H1 (cell line): ENCODE measurements at regions not wholly inside any gene's neighbourhood (a gene's known extent, or its start where the extent isn't known, plus 50 kb on each side); places are given as distances from the start of the nearest gene placed in this dataset.

Experiments used
- CTCF ChIA-PET: fragments of 300-600 bp; sonication (Branson Sonifier 250); formaldehyde crosslinking; loops from one replicate; lab custom pipeline; 2021; ENCODE audit not compliant: partially characterized antibody; lab: Charles Lee
- POLR2A ChIA-PET: fragments of 300-600 bp; sonication (Branson Sonifier 250); formaldehyde crosslinking; loops from one replicate; lab custom pipeline; 2021; ENCODE audit warnings: inconsistent platforms; ENCODE audit not compliant: partially characterized antibody; lab: Charles Lee
- DNase-seq, 2 experiments: peaks; one replicate each; pipeline versions ENCODE4 v3.0.0 to v3.0.0-alpha.2; 2010 to 2022; ENCODE audit warnings: low spot score in 2 of 2, low read depth in 1 of 2, mixed read lengths in 1 of 2
- FAIRE-seq: peaks from 2 replicates; lab custom pipeline; 2011; peaks lifted over from hg19 to GRCh38; lab: Jason Lieb, UNC
- H2AFZ ChIP-seq: 2 replicates; pipeline ENCODE4 v1.8.1; 2012; ENCODE audit warnings: low read length, inconsistent platforms
- H2AK5ac ChIP-seq: 2 replicates; pipeline ENCODE4 v1.6.1; 2013; ENCODE audit warnings: low read depth, low read length
- H2BK120ac ChIP-seq: replicated peaks from 2 replicates; pipeline ENCODE3; 2013; ENCODE audit warnings: low read depth, low read length, inconsistent platforms
- H2BK12ac ChIP-seq: 2 replicates; pipeline ENCODE4 v1.6.1; 2013; ENCODE audit warnings: low read depth, low read length
- H2BK15ac ChIP-seq: 2 replicates; pipeline ENCODE4 v1.6.1; 2013; ENCODE audit warnings: low read length
- H2BK20ac ChIP-seq: 2 replicates; pipeline ENCODE4 v1.6.1; 2013; ENCODE audit warnings: low read length
- H2BK5ac ChIP-seq: 2 replicates; pipeline ENCODE4 v1.6.1; 2013; ENCODE audit warnings: low read depth, low read length
- H3K14ac ChIP-seq: 2 replicates; pipeline ENCODE4 v1.6.1; 2013; ENCODE audit warnings: inconsistent platforms; ENCODE audit not compliant: insufficient read length
- H3K18ac ChIP-seq: 2 replicates; pipeline ENCODE4 v1.6.1; 2013; ENCODE audit warnings: low read length; ENCODE audit errors: extremely low read depth
- H3K23ac ChIP-seq: 2 replicates; pipeline ENCODE4 v1.6.1; 2013; ENCODE audit warnings: inconsistent platforms; ENCODE audit not compliant: insufficient read length
- H3K23me2 ChIP-seq: 2 replicates; pipeline ENCODE4 v1.6.1; 2013; ENCODE audit warnings: low read depth, low read length
- H3K27ac ChIP-seq: 2 replicates; pipeline ENCODE4 v1.6.1; 2011; ENCODE audit warnings: low read depth, low read length, inconsistent platforms
- H3K27me3 ChIP-seq, 4 experiments: replicated peaks in 1 of 4; 1 replicate in 1 of 4; 2 replicates in 3 of 4; pipeline versions ENCODE4 v1.6.1 to v1.8.1; 2011 to 2013; ENCODE audit warnings: low read length in 3 of 4, mild to moderate bottlenecking in 3 of 4, inconsistent platforms in 2 of 4, mixed read lengths in 2 of 4, moderate library complexity in 1 of 4; ENCODE audit not compliant: control insufficient read depth in 3 of 4, insufficient read depth in 3 of 4; ENCODE audit errors: extremely low read depth in 1 of 4
- H3K36me3 ChIP-seq, 4 experiments: 2 replicates each; pipeline versions ENCODE4 v1.6.1 to v1.8.1; 2011 to 2013; ENCODE audit warnings: mild to moderate bottlenecking in 4 of 4, low read length in 3 of 4, moderate library complexity in 2 of 4, control low read depth in 1 of 4, inconsistent platforms in 1 of 4; ENCODE audit not compliant: insufficient read depth in 4 of 4, control insufficient read depth in 2 of 4
- H3K4ac ChIP-seq: replicated peaks from 2 replicates; pipeline ENCODE3; 2013; ENCODE audit warnings: low read length, low read depth, mixed read lengths, inconsistent platforms; ENCODE audit not compliant: insufficient read length
- H3K4me1 ChIP-seq, 4 experiments: replicated peaks in 1 of 4; 1 replicate in 1 of 4; 2 replicates in 3 of 4; pipeline versions ENCODE4 v1.6.1 to v1.8.1; 2011 to 2013; ENCODE audit warnings: low read length in 3 of 4, inconsistent platforms in 2 of 4, mixed read lengths in 1 of 4; ENCODE audit not compliant: insufficient read depth in 4 of 4, control insufficient read depth in 3 of 4
- H3K4me2 ChIP-seq, 2 experiments: 2 replicates each; pipeline versions ENCODE4 v1.6.1 to v1.8.1; 2011 to 2013; ENCODE audit warnings: low read depth in 2 of 2, low read length in 2 of 2, control low read depth in 1 of 2, inconsistent platforms in 1 of 2, mild to moderate bottlenecking in 1 of 2; ENCODE audit not compliant: insufficient read depth in 1 of 2
- H3K4me3 ChIP-seq, 4 experiments: fragments of 200-600, 300-600 bp in 1 of 4; sonication (generic), shearing (Covaris generic), sonication (Bioruptor Twin) in 1 of 4; 2 replicates each; pipeline versions ENCODE4 v1.5.1 to v1.8.1; 2011 to 2016; ENCODE audit warnings: low read length in 4 of 4, low read depth in 3 of 4, control low read depth in 2 of 4, inconsistent platforms in 2 of 4, mild to moderate bottlenecking in 2 of 4, mixed read lengths in 1 of 4, moderate library complexity in 1 of 4; ENCODE audit not compliant: insufficient read depth in 2 of 4; ENCODE audit errors: extremely low read depth in 1 of 4
- H3K56ac ChIP-seq: replicated peaks from 2 replicates; pipeline ENCODE3; 2013; ENCODE audit warnings: low read depth, mild to moderate bottlenecking, mixed read lengths, low read length, inconsistent platforms; ENCODE audit not compliant: insufficient read length
- H3K79me1 ChIP-seq: 2 replicates; pipeline ENCODE4 v1.6.1; 2013; ENCODE audit warnings: low read depth, low read length, control low read depth
- H3K79me2 ChIP-seq, 2 experiments: 2 replicates each; pipeline versions ENCODE4 v1.6.1 to v1.8.1; 2012 to 2013; ENCODE audit warnings: low read length in 2 of 2, mild to moderate bottlenecking in 2 of 2, inconsistent platforms in 1 of 2; ENCODE audit not compliant: insufficient read depth in 2 of 2, control insufficient read depth in 1 of 2
- H3K9ac ChIP-seq, 4 experiments: replicated peaks in 1 of 4; 1 replicate in 1 of 4; 2 replicates in 3 of 4; pipeline versions ENCODE4 v1.6.1 to v1.8.1; 2011 to 2013; ENCODE audit warnings: low read depth in 3 of 4, low read length in 3 of 4, control low read depth in 2 of 4, mild to moderate bottlenecking in 2 of 4, moderate library complexity in 2 of 4, inconsistent platforms in 1 of 4; ENCODE audit errors: extremely low read depth in 1 of 4
- H3K9me3 ChIP-seq, 2 experiments: 2 replicates each; pipeline versions ENCODE4 v1.6.1 to v1.8.1; 2012 to 2013; ENCODE audit warnings: mild to moderate bottlenecking in 2 of 2, moderate library complexity in 2 of 2, control low read depth in 1 of 2, inconsistent platforms in 1 of 2, low read depth in 1 of 2, low read length in 1 of 2, mixed read lengths in 1 of 2; ENCODE audit not compliant: insufficient read depth in 2 of 2
- H4K20me1 ChIP-seq, 2 experiments: replicated peaks in 1 of 2; 2 replicates each; pipeline versions ENCODE3 to v1.8.1; 2011 to 2013; ENCODE audit warnings: inconsistent platforms in 2 of 2, low read length in 2 of 2, mild to moderate bottlenecking in 1 of 2; ENCODE audit not compliant: insufficient read depth in 2 of 2, control insufficient read depth in 1 of 2
- H4K5ac ChIP-seq: 2 replicates; pipeline ENCODE4 v1.6.1; 2013; ENCODE audit warnings: low read length, low read depth, mixed read lengths, inconsistent platforms; ENCODE audit not compliant: insufficient read length
- H4K8ac ChIP-seq: 2 replicates; pipeline ENCODE4 v1.8.0; 2013; ENCODE audit warnings: mild to moderate bottlenecking, moderate library complexity, low read length, inconsistent platforms; ENCODE audit not compliant: insufficient read depth; ENCODE audit errors: extremely low read depth
- H4K91ac ChIP-seq: replicated peaks from 2 replicates; pipeline ENCODE3; 2013; ENCODE audit warnings: low read length, mixed read lengths, inconsistent platforms; ENCODE audit not compliant: insufficient read length
- ASH2L ChIP-seq: fragments of 200-600, 300-600 bp; sonication (generic); IDR thresholded peaks from one replicate; pipeline ENCODE4 v1.7.1; 2017; ENCODE audit warnings: low read length
- CTBP2 ChIP-seq: IDR thresholded peaks from 2 replicates; pipeline ENCODE4 v1.7.0; 2011; ENCODE audit warnings: borderline replicate concordance, mild to moderate bottlenecking, moderate library complexity, mixed read lengths, low read length; ENCODE audit not compliant: insufficient read depth, insufficient read length
- EP300 ChIP-seq, 2 experiments: IDR thresholded peaks; 1 replicate in 1 of 2; 2 replicates in 1 of 2; pipeline ENCODE4 v1.6.1; 2011 to 2012; ENCODE audit warnings: low read depth in 2 of 2, low read length in 2 of 2, mild to moderate bottlenecking in 2 of 2, borderline replicate concordance in 1 of 2, inconsistent platforms in 1 of 2, moderate library complexity in 1 of 2
- HDAC6 ChIP-seq: IDR thresholded peaks from one replicate; pipeline ENCODE4 v1.7.1; 2012; ENCODE audit warnings: low read depth, mild to moderate bottlenecking, inconsistent platforms, low read length, moderate library complexity
- JUN ChIP-seq: IDR thresholded peaks from 2 replicates; pipeline ENCODE4 v1.6.1; 2011; ENCODE audit warnings: low read depth, mild to moderate bottlenecking, improper control_type of control experiment, low read length
- NRF1 ChIP-seq: IDR thresholded peaks from 2 replicates; pipeline ENCODE4 v1.6.1; 2011; ENCODE audit warnings: mild to moderate bottlenecking, low read depth, low read length, improper control_type of control experiment
- POU5F1 ChIP-seq: IDR thresholded peaks from 2 replicates; pipeline ENCODE4 v1.6.1; 2011; ENCODE audit warnings: low read depth, mild to moderate bottlenecking, low read length, moderate library complexity
- RAD21 ChIP-seq, 2 experiments: IDR thresholded peaks in 1 of 2; conservative IDR thresholded peaks in 1 of 2; 2 replicates each; pipeline ENCODE4 v1.6.1; 2011; ENCODE audit warnings: low read depth in 2 of 2, low read length in 2 of 2, improper control_type of control experiment in 1 of 2, inconsistent platforms in 1 of 2, mild to moderate bottlenecking in 1 of 2, moderate library complexity in 1 of 2
- SRF ChIP-seq: IDR thresholded peaks from 2 replicates; pipeline ENCODE4 v1.6.1; 2011; ENCODE audit warnings: mild to moderate bottlenecking, low read depth, low read length, moderate library complexity
- TAF7 ChIP-seq: optimal IDR thresholded peaks from 2 replicates; pipeline ENCODE3; 2011; ENCODE audit warnings: low read depth, mild to moderate bottlenecking, inconsistent platforms, low read length, moderate library complexity, borderline replicate concordance
- USF2 ChIP-seq: IDR thresholded peaks from 2 replicates; pipeline ENCODE4 v1.6.1; 2011; ENCODE audit warnings: low read length, improper control_type of control experiment
- whole genome bisulfite sequencing, 2 experiments: shearing (Covaris generic) in 1 of 2; methylation state at CpG; one replicate each; pipeline versions ENCODE4 v1.1.6 to v1.1.7; 2013 to 2015; ENCODE audit warnings: low lambda C conversion rate in 2 of 2, mixed read lengths in 2 of 2, inconsistent platforms in 1 of 2, low coverage in 1 of 2, missing lambda C conversion rate in 1 of 2; ENCODE audit not compliant: insufficient replicate concordance in 2 of 2, insufficient coverage in 1 of 2, insufficient read length in 1 of 2; ENCODE audit errors: extremely low coverage in 1 of 2, missing lambda C conversion rate in 1 of 2; 5-methylcytosine and 5-hydroxymethylcytosine counted together
- TF ChIP-seq, protein P1 (sequence below): IDR thresholded peaks from 2 replicates; pipeline ENCODE4 v1.6.1; 2012; ENCODE audit warnings: inconsistent platforms

DNA sequence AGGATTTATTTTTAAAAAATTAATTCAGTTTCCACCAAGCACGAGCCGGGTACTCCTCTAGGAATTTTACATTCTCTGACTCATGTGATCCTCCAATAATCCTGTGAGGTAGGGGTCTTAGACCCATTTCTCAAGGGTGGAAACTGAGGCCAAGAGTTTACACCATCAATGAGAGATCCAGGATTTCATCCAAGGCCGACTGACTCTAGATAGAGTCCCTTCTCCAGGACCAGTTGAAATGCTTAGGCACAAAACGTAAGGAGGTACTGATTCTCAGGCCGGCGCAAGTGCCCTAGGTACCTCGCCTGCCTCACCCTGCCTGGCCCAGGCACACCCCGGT lies 95.7 kb upstream of the DUSP5 start:
- Histone ChIP-seq H3K79me2 (no peaks in the 10 kb centered on the region), H3K79me1 (no peaks in the 10 kb centered on the region), H2AFZ (no peak overlapping the region), H2BK120ac (no peak overlapping the region), H3K9ac (no peak overlapping the region), H4K5ac (no peak overlapping the region), H3K56ac (no peak overlapping the region), H2BK12ac (no peak overlapping the region), H3K14ac (no peak overlapping the region), H4K8ac (no peak overlapping the region), H2BK20ac (no peak overlapping the region), H3K4me1 (peaks cover 0 to 6% (median 3%) of the 10 kb centered on the region in 4 experiments; a peak in 2 of 7 replicates), H2BK15ac (no peak overlapping the region), H4K20me1 (no peaks in the 10 kb centered on the region), H3K36me3 (no peaks in the 10 kb centered on the region), H2BK5ac (no peak overlapping the region), H3K4me3 (no peak overlapping the region), H3K4me2 (no peak overlapping the region), H3K23me2 (no peaks in the 10 kb centered on the region), H2AK5ac (no peak overlapping the region), H3K9me3 (no peaks in the 10 kb centered on the region), H3K27me3 (no peaks in the 10 kb centered on the region), H4K91ac (no peak overlapping the region), H3K4ac (no peak overlapping the region), H3K27ac (no peak overlapping the region), H3K18ac (no peak overlapping the region), H3K23ac (no peak overlapping the region)
- ChIA-PET CTCF (interaction anchor here (1.4 to 2.6 kb wide), 3 partner anchors 11 to 48 kb away, joined by 3 to 9 read pairs (median 8); no protein-coding TSS in a partner anchor), POLR2A (no interaction called here)
- DNase-seq: no peak
- 88% methylated on average over 8 of the region's 8 CpGs; no CpG with 5 or more reads in 1 of the 2 experiments for WGBS, 2 experiments
- no peak for FAIRE-seq
- no peak for TF ChIP-seq POU5F1
- TF ChIP-seq USF2: no peak
- TF ChIP-seq, protein P1, sequence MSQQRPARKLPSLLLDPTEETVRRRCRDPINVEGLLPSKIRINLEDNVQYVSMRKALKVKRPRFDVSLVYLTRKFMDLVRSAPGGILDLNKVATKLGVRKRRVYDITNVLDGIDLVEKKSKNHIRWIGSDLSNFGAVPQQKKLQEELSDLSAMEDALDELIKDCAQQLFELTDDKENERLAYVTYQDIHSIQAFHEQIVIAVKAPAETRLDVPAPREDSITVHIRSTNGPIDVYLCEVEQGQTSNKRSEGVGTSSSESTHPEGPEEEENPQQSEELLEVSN: no peak
- no peak for TF ChIP-seq EP300 (IDR thresholded peaks at IDR 0.05; ENCODE audit: borderline replicate concordance in 1 of 2, low read depth in 2 of 2, low read length in 2 of 2)
- TF ChIP-seq NRF1: no peak
- no peak for TF ChIP-seq SRF
- TF ChIP-seq HDAC6: no peak
- TF ChIP-seq CTBP2: no peak
- no peak for TF ChIP-seq RAD21 (IDR thresholded peaks at IDR 0.05 in 1 of 2, conservative IDR thresholded peaks at IDR 0.05 in 1 of 2; ENCODE audit: low read depth in 2 of 2, low read length in 2 of 2)
- no peak for TF ChIP-seq JUN
- TF ChIP-seq ASH2L: no peak
- TF ChIP-seq TAF7: no peak
